Erythroblast (primary cell): ENCODE measurements at regions not wholly inside any gene's neighbourhood (a gene's known extent, or its start where the extent isn't known, plus 50 kb on each side); places are given as distances from the start of the nearest gene placed in this dataset.

Source experiments
- GATA1 ChIP-seq: IDR thresholded peaks from 2 replicates; pipeline ENCODE4 v1.6.1; 2011; ENCODE audit warnings: low read depth, mild to moderate bottlenecking, control low read depth, low read length, moderate library complexity
- POLR2A ChIP-seq: IDR thresholded peaks from 2 replicates; pipeline ENCODE4 v1.6.1; 2011; ENCODE audit warnings: mild to moderate bottlenecking, low read length

DNA sequence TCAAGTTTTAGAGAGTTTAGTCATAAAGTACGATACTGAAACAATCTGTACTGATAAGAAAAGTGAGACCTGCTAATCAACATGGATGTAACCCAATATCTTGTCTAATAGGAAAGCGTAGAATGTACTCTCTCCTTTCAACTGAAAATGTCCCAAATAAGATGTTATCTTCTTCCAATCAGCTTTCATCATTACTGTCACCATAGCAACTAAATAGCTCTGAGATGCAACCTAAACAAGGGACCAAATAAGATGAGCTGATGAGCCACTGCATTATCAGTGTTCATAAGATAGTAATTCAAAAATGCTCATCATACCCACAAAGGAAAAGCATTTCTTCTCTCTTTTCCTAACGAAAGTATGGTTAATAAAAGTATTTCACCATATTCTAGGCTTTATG lies 1108.3 kb upstream of the MAP3K7 start:
- TF ChIP-seq POLR2A (no peak), GATA1 (no peak)
